Ovary (tissue), 3 donors: ENCODE measurements at regions not wholly inside any gene's neighbourhood (a gene's known extent, or its start where the extent isn't known, plus 50 kb on each side); places are given as distances from the start of the nearest gene placed in this dataset.

Experiments
- POLR2A ChIP-seq: fragments of 450-650 bp; IDR thresholded peaks from one replicate; pipeline ENCODE4 v1.6.1; 2017; ENCODE audit warnings: antibody characterized with exemption, mild to moderate bottlenecking, moderate library complexity
- TF ChIP-seq, protein P1 (sequence below), 3 donors: fragments of 450-650 bp in 2 of 3; fragments of 200-600 bp in 1 of 3; IDR thresholded peaks; one replicate each; pipeline versions ENCODE4 v1.5.1 to v1.8.0; 2016 to 2022; ENCODE audit warnings: antibody characterized with exemption in 3 of 3, mild to moderate bottlenecking in 1 of 3
- donor health status: DM: no; HTN: no; CAD: no.

DNA sequence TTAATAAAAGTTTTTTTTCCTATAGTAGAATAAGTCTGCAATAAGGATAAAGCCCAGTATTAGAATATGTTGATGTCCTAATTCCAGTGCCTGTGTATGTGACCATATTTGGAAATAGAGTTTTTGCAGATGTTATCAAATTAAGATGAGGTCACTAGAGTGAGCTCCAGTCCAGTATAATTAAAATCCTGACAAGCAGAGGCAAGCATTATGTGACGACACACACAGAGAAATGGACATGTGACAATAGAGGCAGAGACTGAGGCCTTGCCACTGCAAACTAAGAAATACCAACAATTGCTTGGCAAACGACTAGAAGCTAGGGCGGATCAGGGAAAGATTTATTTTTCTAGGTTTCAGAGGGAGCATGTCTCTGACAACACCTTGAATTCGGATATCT lies 216.4 kb upstream of the CYLC2 start:
- TF ChIP-seq, protein P1, sequence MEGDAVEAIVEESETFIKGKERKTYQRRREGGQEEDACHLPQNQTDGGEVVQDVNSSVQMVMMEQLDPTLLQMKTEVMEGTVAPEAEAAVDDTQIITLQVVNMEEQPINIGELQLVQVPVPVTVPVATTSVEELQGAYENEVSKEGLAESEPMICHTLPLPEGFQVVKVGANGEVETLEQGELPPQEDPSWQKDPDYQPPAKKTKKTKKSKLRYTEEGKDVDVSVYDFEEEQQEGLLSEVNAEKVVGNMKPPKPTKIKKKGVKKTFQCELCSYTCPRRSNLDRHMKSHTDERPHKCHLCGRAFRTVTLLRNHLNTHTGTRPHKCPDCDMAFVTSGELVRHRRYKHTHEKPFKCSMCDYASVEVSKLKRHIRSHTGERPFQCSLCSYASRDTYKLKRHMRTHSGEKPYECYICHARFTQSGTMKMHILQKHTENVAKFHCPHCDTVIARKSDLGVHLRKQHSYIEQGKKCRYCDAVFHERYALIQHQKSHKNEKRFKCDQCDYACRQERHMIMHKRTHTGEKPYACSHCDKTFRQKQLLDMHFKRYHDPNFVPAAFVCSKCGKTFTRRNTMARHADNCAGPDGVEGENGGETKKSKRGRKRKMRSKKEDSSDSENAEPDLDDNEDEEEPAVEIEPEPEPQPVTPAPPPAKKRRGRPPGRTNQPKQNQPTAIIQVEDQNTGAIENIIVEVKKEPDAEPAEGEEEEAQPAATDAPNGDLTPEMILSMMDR (IDR thresholded peaks at IDR 0.05) = no peak
- no peak for TF ChIP-seq POLR2A
